Calu3 (cell line): ENCODE measurements at regions not wholly inside any gene's neighbourhood (a gene's known extent, or its start where the extent isn't known, plus 50 kb on each side); places are given as distances from the start of the nearest gene placed in this dataset.

Experiments used
- BruUV-seq: library from RNA; stranded (reverse); fragments of 400-500 nt; replicated peaks from 2 replicates; lab custom pipeline; 2021; lab: Mats Ljungman, UMichigan
- CTCF ChIA-PET: fragments of 300-600 bp; sonication (Branson Sonifier 250); formaldehyde crosslinking; loops from one replicate; lab custom pipeline; 2022; ENCODE audit warnings: antibody characterized with exemption; lab: Charles Lee
- DNase-seq: peaks from one replicate; pipeline ENCODE4 v3.0.0; 2022
- H3K27ac Mint-ChIP-seq: one replicate; pipeline ENCODE4 v1.8.0; 2022; ENCODE audit warnings: mixed read lengths; ENCODE audit not compliant: unreplicated experiment
- H3K27me3 Mint-ChIP-seq: one replicate; pipeline ENCODE4 v1.8.0; 2022; ENCODE audit warnings: mixed read lengths; ENCODE audit not compliant: unreplicated experiment
- H3K36me3 Mint-ChIP-seq: one replicate; pipeline ENCODE4 v1.8.0; 2022; ENCODE audit warnings: mild to moderate bottlenecking, moderate library complexity, mixed read lengths; ENCODE audit not compliant: insufficient read depth, unreplicated experiment
- H3K4me1 Mint-ChIP-seq: one replicate; pipeline ENCODE4 v1.8.0; 2022; ENCODE audit warnings: mild to moderate bottlenecking, low read depth, mixed read lengths; ENCODE audit not compliant: unreplicated experiment
- H3K4me3 Mint-ChIP-seq: one replicate; pipeline ENCODE4 v1.8.0; 2022; ENCODE audit warnings: mild to moderate bottlenecking, low read depth, moderate library complexity, mixed read lengths; ENCODE audit not compliant: unreplicated experiment
- H3K9me3 Mint-ChIP-seq: one replicate; pipeline ENCODE4 v1.8.0; 2022; ENCODE audit warnings: low read depth, mixed read lengths; ENCODE audit not compliant: unreplicated experiment
- CTCF ChIP-seq: fragments of 200-600 bp; IDR thresholded peaks from one replicate; pipeline ENCODE4 v1.8.0; 2022; ENCODE audit warnings: antibody characterized with exemption; ENCODE audit not compliant: unreplicated experiment
- intact Hi-C: fragments of 100-400 bp; cut with micrococcal nuclease; formaldehyde crosslinking; loops from one replicate; pipeline ENCODE4 v1.10.0; 2022; ENCODE audit not compliant: unreplicated experiment

GRCh38 chr2:753123-753522 lies 75.9 kb upstream of the TMEM18 start:
- no peak for DNase-seq

GRCh38 chr2:751474-751873 lies 74.3 kb upstream of the TMEM18 start:
- H3K4me3 Mint-ChIP-seq: no peak overlapping the region
- CTCF ChIA-PET: no interaction called here
- no peak for DNase-seq
- peaks cover 8% of the 10 kb centered on the region for H3K9me3 Mint-ChIP-seq
- H3K27ac Mint-ChIP-seq: no peak overlapping the region
- no peaks in the 10 kb centered on the region for H3K36me3 Mint-ChIP-seq
- no TSS peak for BruUV-seq
- H3K4me1 Mint-ChIP-seq: no peaks in the 10 kb centered on the region
- intact Hi-C loops: no loop called here
- no peak for TF ChIP-seq CTCF
- no peaks in the 10 kb centered on the region for H3K27me3 Mint-ChIP-seq

More at GRCh38 chr2:753123-753522, 75.9 kb upstream of the TMEM18 start:
- Mint-ChIP-seq H3K27me3 (no peaks in the 10 kb centered on the region), H3K4me3 (no peak overlapping the region), H3K36me3 (no peaks in the 10 kb centered on the region), H3K27ac (no peak overlapping the region), H3K4me1 (no peaks in the 10 kb centered on the region), H3K9me3 (peaks cover 5% of the 10 kb centered on the region)
- CTCF ChIA-PET: no interaction called here
- TF ChIP-seq CTCF: no peak
- BruUV-seq: no TSS peak
- intact Hi-C loops: no loop called here

DNA sequence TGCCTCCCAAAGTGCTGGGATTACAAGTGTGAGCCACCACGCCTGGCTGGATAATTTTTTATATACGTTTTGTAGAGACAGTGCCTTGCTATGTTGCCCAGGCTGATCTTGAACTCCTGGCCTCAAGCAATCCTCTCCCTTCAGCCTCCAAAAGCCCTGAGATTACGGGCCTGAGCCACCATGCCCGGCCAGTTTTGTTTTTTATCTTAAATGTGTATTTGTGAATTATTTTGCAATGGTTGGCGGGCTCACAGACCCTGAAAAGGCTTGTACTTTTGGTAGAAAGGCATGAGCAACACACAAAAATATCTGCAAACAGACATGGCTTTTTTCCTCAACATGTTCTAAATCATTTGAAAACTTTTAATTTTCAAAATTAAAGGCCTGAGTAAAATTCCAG lies 73.4 kb upstream of the TMEM18 start:
- Mint-ChIP-seq H3K27ac (no peak overlapping the region), H3K4me1 (no peaks in the 10 kb centered on the region), H3K27me3 (no peaks in the 10 kb centered on the region), H3K4me3 (no peak overlapping the region), H3K9me3 (peaks cover 7% of the 10 kb centered on the region), H3K36me3 (no peaks in the 10 kb centered on the region)
- no peak for DNase-seq
- CTCF ChIA-PET: no interaction called here
- intact Hi-C loops: no loop called here
- no peak for TF ChIP-seq CTCF
- BruUV-seq: no TSS peak

DNA sequence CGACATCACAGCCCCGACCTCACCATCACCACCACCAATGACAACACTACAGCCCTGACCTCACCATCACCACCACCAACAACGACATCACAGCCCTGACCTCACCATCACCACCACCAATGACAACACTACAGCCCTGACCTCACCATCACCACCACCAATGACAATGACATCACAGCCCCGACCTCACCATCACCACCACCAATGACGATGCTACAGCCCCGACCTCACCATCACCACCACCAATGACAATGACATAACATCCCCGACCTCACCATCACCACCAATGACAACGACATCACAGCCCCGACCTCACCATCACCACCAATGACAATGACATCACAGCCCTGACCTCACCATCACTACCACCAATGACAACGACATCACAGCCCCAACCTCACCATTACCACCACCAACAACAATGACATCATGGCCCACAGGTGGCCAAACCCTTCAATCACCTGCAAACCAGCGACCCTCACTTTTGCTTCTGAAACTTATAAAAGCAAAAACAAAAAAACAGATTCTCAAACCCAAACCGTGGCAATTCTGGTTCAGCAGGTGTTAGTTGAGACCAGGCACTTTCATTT lies 70.7 kb upstream of the TMEM18 start:
- intact Hi-C loops: no loop called here
- H3K9me3 Mint-ChIP-seq: peaks cover 14% of the 10 kb centered on the region
- no peak for TF ChIP-seq CTCF
- no peak for DNase-seq
- H3K4me3 Mint-ChIP-seq: no peak overlapping the region
- no peaks in the 10 kb centered on the region for H3K36me3 Mint-ChIP-seq
- H3K4me1 Mint-ChIP-seq: no peaks in the 10 kb centered on the region
- BruUV-seq: no TSS peak
- CTCF ChIA-PET: no interaction called here
- H3K27me3 Mint-ChIP-seq: no peaks in the 10 kb centered on the region
- no peak overlapping the region for H3K27ac Mint-ChIP-seq
